Left renal pelvis (tissue), 4 donors: ENCODE measurements at regions not wholly inside any gene's neighbourhood (a gene's known extent, or its start where the extent isn't known, plus 50 kb on each side); places are given as distances from the start of the nearest gene placed in this dataset.

Experiments
- DNase-seq, 4 donors: peaks; one replicate each; pipeline ENCODE4 v3.0.0-alpha.2; 2013; ENCODE audit warnings: low read depth in 4 of 4, low spot score in 3 of 4

DNA sequence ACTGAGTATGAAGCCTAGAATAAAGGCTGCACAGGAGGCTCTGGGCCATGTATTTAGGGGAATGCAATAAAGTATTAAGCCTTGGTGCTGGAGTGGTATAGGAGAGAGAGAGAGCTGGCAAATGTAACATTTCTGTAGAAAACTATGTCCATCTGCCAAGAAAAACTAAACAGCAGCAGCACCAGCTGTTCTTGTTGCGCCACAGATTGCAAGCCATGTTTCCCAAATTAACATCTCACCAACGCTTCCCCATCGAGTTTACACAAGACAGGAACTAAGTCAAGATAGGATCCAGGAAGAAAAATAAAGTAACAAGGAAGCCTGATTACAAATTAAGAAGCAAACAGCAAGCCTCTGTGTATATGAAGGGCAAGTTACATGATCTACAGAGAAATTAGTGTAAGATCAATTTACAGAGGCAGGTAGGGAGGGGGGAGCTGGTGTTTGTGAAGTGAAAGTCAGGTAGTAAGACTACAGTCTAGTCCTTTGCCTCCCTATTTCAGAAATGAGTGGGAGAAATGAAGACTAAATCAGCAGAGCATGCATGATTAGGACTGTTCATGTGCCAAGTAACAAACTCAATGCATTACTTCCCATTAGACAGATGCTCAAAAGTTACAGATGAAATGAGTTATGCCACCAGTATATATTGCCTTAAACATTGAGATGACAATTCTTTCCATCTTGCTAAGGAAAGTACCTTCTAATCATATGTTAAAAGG lies 900.5 kb downstream of the EPHA3 start:
- no peak for DNase-seq

DNA sequence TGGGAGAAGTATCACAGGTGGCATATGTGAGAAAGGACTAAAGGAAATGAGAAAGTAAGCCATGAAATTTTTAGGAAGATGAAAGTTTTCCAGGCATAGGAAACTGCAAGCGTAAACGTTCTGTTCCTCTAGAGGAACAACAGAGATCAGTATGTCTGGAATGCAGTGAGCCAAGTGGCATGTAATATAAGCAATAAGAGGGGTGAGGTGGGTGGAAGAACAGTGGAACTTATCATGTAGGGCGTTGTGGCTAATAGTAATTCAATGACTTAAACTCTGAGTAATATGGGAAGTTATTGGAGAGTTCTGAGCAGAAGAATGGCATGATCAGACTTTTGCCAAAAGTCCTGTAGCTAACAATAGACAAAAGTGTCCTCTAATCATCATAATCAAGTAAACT lies 902.9 kb downstream of the EPHA3 start:
- no peak for DNase-seq

DNA sequence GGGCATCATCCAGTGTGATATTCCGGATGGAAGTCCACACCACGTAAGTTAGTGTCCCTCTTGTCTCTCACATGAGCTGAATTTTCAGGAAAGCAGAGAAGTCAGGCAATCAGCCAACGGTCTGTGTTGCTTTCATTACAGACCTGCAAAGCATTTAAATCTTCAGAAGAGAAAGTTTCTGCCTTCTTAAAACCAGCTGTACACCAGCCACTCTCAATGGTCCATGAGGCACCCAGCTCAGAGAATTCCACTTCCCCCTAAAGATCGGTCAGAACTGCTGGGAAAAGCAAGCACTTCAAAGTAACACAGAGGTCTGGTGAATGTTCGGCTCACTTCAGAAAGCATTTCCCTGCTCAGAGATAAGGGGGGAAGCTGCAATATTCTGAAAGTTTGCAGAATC lies 903.7 kb downstream of the EPHA3 start:
- no peak for DNase-seq

DNA sequence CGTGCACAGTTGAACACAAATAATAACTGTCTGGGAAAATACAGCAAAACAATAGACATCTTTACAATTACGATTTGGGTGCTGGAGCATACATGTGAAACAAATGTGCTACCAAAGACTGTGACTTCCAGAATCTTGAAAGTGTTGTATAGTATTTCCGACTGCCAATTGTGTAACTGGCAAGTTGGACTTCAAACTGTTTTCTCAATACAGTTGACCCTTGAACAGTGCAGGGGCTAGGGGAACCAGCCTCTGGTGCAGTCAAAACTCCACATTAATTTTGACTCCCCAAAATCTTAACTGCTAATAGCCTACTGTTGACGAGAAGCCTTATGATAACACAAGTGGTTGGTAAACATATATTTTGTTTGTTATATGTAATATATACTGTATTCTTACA lies 904.2 kb downstream of the EPHA3 start:
- DNase-seq, result no peak

DNA sequence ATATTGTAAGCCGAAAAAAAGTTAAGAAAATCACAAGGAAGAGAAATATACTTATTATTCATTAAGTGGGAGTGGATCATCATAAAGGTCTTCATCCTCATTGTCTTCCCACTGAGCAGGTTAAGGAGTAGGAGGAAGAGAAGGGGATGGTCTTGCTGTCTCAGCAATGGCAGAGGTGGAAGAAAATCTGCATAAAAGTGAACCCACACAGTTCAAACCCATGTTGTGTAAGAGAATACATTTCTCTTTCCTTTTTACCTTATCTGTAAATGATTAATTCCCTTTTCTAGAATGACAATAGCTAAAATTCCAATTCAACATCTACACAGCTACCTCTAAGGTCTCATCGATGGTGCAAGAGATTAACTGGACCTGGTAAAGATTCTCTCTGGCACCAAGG lies 904.6 kb downstream of the EPHA3 start:
- no peak for DNase-seq

DNA sequence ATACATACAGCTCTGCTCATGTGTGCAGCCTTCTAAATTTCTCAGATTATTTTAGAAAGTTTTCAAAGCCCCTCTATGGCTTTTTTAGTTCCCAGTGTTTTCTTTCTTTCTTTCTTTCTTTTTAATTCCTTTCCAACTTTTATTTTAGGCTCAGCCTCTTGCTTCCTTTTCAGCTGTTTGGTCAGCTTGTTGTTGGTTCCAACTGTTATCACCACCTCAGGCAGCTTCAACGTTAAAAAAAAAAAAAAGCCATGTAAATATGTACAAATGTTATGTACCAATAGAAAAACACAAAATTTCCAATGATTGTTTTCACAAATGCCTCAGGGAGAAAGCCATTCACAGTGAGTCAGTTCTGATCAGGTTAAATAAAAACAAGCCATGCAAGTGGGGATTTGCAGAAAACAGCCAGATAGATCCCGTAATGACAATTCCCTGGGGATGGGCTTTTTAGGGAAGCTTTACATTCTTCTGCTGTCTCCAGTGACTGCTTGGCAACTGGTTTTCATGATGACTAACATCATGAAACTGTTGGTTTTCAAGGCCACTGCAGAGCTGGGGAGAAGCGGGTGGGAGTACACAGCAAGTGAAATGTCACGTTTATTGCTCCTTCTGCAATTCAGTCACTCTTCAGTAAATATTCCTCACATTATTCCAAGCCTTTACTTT lies 908.4 kb downstream of the EPHA3 start:
- no peak for DNase-seq

DNA sequence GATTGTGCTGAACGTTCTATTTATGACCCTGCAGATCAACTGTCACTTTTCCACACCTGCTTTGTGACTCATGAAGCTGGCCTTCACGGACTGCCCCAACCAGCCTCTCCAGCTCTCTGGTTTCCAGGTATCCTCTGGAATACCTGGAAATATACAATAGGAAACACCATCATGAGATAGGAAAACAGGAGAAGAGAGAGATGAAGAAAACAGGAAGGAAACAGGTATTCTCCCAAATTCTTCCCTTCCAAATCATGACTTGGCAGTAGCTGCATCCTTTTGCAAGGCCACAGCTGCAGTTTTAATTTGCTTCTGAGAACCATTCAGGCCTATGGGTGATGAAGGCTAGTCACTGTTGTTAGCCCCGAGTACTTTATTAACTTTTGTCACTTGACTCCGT lies 909.1 kb downstream of the EPHA3 start:
- DNase-seq, result no peak

DNA sequence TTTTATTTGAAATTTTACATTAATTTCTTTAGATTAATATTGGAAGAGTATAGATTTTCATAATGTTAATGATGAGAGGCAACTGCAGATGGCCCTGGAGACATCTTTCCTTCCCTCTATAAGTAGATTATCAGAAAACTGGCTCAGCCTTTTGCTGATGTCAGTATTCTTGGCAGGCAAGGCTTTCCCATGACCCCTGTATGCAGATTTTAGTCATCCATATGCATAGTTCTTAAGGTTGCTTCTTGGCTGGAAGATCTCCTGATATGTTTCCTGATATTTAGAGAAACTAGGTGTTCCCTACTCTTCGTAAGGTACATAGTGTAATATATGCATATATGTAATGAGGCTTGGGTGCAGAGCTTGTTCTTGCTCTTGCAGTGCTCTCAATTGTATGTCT lies 911.4 kb downstream of the EPHA3 start:
- DNase-seq, result no peak

DNA sequence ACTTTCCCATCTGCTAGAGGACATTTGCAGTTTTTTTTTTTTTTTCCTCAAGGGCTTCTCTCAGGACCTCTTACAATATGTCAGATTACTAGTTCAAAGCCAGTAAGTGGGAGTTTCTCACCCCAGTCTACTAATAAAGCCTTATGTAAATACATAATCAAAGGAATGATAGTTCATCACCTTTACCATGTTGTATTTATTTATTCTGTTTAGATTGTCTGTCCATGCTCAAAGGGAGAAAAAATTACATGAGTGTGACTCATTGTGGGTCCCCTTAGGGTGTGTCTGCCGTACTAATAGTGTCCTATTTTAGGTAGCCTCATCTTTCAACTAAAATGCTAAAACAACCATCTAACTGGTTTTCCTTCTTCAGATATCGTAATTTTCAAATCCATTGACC lies 917.6 kb downstream of the EPHA3 start:
- no peak for DNase-seq

DNA sequence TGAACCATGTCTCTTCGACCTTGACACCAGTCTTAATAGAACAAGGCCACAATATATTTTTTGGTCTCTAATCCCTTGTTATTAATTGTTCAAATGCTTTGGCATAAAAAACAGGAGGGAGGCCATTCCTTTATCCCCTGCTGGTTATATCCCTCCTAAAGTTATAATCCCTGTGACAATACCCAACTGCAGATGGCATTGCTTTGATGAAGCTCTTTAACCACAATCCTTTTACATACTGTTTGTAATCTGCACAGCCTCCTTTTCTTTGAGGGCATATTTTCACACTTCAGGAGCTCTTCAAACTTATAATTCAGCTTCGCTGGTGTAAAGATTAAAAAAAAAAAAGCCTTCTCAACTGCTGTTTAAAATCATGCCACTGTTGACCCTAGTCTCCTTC lies 919.0 kb downstream of the EPHA3 start:
- no peak for DNase-seq

DNA sequence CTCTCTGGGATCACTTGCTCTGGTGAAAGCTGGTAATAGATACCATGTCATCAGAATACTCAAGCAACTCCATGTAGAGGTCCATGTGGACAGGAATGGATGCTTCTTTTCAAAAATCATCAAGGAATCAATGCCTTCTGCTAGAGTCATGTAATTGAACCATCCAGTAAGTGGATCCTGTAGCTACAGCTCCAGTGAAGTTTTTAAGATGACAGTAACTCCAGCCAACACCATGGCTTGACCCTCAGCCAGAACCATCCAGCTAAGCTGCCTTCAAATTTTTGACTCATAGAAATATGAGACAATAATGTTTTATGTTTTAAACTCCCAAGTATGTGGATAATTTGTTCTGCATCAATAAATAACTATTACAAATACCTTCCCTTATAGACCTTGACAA lies 923.7 kb downstream of the EPHA3 start:
- DNase-seq, result no peak

DNA sequence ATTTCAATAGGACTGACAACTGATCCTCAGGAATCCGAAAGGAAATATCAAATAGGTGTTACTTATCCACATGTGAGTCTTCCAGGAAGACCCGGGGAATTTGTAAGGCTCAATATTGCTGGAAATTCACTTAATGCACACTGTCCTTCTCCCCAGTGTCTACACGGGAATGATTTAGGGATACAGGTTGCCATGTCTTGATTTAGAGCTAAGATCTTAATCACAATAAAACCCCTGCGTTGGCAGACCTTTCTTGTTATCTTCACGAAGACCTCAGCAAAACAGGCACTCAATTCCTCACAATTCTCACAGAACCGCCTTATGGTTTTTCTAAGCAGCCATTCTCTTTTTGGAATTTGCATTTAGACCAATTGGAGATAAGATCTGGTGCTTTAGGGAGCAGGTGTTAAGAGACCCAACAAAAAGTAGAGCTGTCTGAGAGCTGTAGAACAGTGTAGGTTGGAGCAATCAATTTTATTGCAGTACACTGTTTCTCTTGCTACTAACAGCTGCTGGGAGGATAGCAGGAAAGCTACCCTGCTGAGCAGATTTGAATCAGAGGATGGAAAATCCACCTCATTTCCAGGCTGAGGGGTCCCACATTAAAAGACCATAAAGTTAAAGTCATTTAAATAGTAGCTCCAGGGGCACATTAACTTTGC lies 925.7 kb downstream of the EPHA3 start:
- DNase-seq, result no peak

DNA sequence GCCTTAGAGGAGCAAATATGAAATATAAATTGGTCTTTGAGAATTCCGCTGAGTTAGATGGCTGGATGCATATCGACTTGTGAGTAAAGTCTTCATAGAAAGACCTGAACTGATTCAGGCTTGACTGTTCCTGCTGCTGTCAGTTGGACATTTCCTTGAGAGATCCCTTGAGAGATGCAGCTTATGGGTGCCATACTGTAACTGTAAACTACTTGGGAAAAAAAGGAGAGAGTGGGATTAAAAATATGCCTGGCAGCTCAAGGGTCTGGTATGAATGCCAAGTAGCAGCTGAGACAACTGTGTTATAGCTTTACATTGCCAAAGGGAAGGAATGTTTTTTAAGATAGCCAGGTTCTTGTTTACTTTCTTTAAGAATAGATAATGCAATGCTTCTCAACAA lies 926.6 kb downstream of the EPHA3 start:
- no peak for DNase-seq

DNA sequence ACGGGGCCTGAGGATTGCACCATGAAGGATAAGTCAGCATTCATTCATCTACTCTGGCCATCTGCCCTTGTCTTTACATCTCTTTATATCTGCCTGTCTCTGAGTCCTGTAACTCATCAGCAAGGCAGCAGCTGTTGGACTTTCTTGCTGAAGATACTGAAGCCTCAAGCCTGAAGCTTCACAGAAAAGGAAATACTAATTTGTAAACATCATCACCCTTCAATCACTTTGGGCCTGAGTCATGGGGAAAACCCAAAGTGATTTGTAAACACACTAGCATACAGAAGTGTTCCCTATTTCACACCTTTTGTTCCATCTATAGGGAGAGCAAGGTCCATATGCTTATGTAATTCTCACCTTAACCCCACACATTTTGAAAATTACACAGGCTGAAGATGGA lies 928.2 kb downstream of the EPHA3 start:
- no peak for DNase-seq

DNA sequence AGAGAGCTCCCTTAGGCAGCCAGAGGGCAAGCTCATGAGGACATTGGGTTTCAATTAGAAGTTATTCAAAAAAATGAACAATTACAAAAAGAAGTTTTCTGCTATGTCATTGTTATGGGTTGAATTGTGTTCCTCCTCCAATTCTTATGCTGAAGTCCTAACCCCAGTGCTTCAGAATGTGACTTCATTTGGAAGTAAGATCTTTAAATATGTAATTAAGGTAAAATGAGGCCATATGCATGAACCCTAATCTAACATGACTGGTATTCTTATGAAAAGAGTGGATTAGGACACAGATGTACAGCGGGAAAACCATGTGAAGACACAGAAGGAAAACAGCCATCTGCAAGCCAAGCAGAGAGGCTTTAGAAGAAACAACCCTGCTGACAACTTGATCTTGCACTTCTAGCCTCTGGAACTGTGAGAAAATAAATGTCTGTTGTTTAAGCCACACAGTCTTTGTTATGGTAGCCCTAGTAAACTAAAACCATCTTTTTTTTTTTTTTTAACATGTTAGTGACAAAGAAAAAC lies 929.6 kb downstream of the EPHA3 start:
- no peak for DNase-seq

DNA sequence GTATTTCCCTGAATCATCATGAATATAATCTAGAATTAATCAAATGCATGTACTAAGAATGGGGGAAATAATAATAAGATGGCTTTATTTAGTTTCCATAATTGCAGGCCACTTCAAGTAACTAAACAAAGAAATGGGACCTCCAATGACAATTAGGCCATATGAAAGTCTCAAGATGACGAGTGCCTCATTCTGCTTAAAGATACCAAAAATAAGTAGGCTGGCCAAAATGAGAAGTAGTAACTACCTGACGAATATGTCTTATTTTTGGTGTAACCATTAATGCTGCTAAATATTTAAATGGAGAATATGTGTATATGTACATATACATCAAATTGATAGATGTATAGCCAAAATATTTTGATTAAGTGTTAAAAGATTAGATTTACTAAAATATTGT lies 932.6 kb downstream of the EPHA3 start:
- DNase-seq, result no peak

DNA sequence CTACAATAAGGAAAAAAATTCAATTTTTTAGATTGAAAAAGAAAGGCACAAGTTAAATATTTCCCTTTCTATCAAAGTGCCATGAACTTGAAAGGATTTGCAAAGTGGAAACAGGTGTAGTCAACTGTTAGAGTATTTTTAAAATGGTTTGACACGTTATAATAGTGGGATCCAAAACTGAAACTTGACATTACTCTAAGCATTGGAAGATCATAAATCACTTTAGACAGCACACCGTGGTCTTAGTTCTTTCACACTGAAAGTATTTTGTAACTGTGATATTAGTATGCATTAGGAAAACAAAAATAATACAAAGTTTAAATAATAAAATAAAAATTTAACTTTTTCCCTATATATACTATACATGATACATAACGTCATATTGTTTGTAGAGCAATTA lies 933.1 kb downstream of the EPHA3 start:
- DNase-seq, result no peak

DNA sequence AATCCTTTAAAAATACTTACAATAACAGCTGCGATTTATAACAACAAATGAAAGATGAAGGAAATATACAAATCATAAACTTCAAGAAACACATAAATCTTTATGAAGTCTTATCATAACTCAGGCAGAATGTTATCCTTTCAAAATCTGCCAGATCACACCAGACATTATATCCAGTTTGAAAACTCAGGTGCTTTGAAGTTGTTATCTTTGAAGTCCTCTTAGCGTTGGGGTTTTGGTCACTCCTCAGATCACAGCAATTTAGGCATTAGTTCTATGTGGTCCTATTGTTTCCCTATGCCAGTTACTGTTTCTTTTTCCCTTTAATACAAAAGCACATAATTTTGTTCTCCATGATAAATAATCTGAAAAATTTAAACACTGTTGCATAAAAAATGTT lies 934.6 kb downstream of the EPHA3 start:
- DNase-seq, result no peak

DNA sequence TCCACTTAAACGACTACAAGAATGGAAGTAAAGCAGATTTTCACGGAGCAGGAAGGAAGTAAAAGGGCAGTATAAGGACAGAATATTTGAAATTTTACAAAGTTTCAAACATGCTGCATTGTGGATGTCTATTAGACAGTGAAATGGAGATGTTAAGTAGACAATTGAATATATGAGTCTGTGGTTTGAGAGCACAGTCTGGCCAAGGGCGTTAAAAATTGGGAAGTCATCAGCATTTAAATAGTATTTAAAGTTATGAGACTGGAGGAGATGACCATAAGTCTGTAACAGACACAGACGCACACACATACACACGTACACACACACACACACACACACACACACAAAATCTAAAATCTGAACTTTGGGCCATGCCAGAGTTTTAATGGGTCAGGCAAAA lies 935.9 kb downstream of the EPHA3 start:
- DNase-seq, result no peak

DNA sequence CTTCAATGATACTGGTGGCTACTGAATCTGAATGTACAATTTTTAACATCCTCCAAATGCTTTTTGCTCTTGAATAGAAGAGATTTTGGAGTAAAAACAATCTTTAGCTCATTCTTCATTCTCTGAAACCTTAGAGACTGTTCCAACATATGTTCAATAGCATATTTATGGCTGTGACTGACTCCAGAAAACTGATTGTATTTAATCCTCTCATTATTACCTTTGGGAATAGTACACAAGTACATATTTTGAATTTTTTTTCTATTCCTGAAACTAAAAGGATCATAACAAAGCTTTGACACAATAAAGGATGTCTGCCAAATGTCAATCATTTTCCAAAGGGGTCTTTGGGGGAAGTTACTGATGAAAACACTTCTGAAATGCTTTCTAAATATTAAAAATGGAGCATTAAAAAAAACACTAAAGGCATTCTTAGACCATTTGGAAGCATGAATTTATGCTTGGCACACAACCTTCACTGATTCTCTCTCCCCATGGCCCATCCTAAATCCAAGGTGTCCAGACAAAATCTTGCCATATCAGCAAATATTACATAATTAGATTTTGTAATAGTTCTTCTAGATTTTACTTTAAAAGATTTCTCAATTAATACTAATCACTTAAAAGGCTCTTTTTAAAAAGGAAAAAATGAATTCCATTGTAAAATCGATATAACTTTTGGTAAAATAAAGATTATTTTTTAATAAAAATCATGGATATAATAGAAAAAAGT lies 936.8 kb downstream of the EPHA3 start:
- no peak for DNase-seq

DNA sequence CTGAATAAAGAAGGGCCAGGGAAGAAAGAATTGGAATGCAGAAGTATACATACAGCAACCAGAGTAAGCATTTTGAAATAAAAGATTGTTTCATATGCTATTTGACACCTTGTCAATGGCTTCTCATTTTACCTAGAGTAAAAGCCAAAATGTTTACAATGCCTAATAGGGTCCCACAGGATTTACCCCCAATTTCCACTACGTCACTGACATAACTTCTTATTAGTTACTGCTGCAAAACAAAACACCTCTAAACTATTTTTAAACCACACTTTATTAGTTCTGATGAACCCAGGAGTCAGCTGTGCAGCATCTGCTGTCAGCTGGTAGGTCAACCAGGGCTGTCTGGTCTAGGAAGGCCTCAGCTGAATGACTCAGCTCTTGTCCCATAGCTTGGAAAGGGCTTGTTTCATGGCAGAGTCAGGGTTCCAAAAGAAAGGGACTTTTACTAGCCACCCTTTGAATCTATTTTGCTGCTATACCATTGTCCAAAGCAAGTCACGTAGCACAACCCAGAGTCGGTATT lies 945.1 kb downstream of the EPHA3 start:
- no peak for DNase-seq
